ENCODE measurements at regions not wholly inside any gene's neighbourhood (a gene's known extent, or its start where the extent isn't known, plus 50 kb on each side); places are given as distances from the start of the nearest gene placed in this dataset.

GRCh38 chr3:110383356-110383755 lies 688.3 kb upstream of the NECTIN3 start:
- Histone ChIP-seq H3K27ac (no peak overlapping the region), H3K4me1 (no peaks in the 10 kb centered on the region), H3K4me3 (no peak overlapping the region), H3K27me3 (no peaks in the 10 kb centered on the region), H3K36me3 (no peaks in the 10 kb centered on the region), H3K9me3 (no peaks in the 10 kb centered on the region)
- DNase-seq (ENCODE audit: low spot score): no peak
- TF ChIP-seq CTCF (IDR thresholded peaks at IDR 0.05): no peak

- no peaks in the 10 kb centered on the region for H3K9me3 ChIP-seq
- H3K27me3 ChIP-seq: no peaks in the 10 kb centered on the region
- DNase-seq (ENCODE audit: low spot score): no peak
- no peak overlapping the region for H3K27ac ChIP-seq
- H3K4me3 ChIP-seq: no peak overlapping the region
- H3K4me1 ChIP-seq: no peaks in the 10 kb centered on the region
- TF ChIP-seq CTCF (IDR thresholded peaks at IDR 0.05): no peak
- no peaks in the 10 kb centered on the region for H3K36me3 ChIP-seq
These were observed 687.0 kb upstream of the NECTIN3 start for GRCh38 chr3:110384601-110385000.

GRCh38 chr3:110389005-110389404 lies 682.6 kb upstream of the NECTIN3 start:
- H3K27ac ChIP-seq: no peak overlapping the region
- no peak overlapping the region for H3K4me3 ChIP-seq
- TF ChIP-seq CTCF (IDR thresholded peaks at IDR 0.05): no peak
- no peaks in the 10 kb centered on the region for H3K4me1 ChIP-seq
- H3K36me3 ChIP-seq: no peaks in the 10 kb centered on the region
- H3K27me3 ChIP-seq: no peaks in the 10 kb centered on the region
- no peak for DNase-seq (ENCODE audit: low spot score)
- H3K9me3 ChIP-seq: no peaks in the 10 kb centered on the region

GRCh38 chr3:110390372-110390771 lies 681.2 kb upstream of the NECTIN3 start:
- Histone ChIP-seq H3K27ac (no peak overlapping the region), H3K4me3 (no peak overlapping the region), H3K27me3 (no peaks in the 10 kb centered on the region), H3K9me3 (no peaks in the 10 kb centered on the region), H3K36me3 (no peaks in the 10 kb centered on the region), H3K4me1 (no peaks in the 10 kb centered on the region)
- no peak for DNase-seq (ENCODE audit: low spot score)
- no peak for TF ChIP-seq CTCF (IDR thresholded peaks at IDR 0.05)

GRCh38 chr3:110391042-110391441 lies 680.6 kb upstream of the NECTIN3 start:
- H3K27me3 ChIP-seq: no peaks in the 10 kb centered on the region
- H3K36me3 ChIP-seq: no peaks in the 10 kb centered on the region
- H3K4me3 ChIP-seq: no peak overlapping the region
- H3K9me3 ChIP-seq: no peaks in the 10 kb centered on the region
- no peak overlapping the region for H3K27ac ChIP-seq
- DNase-seq (ENCODE audit: low spot score): no peak
- no peaks in the 10 kb centered on the region for H3K4me1 ChIP-seq
- no peak for TF ChIP-seq CTCF (IDR thresholded peaks at IDR 0.05)

GRCh38 chr3:110391640-110392395 lies 679.8 kb upstream of the NECTIN3 start:
- H3K36me3 ChIP-seq: no peaks in the 10 kb centered on the region
- no peaks in the 10 kb centered on the region for H3K27me3 ChIP-seq
- H3K9me3 ChIP-seq: no peaks in the 10 kb centered on the region
- DNase-seq (ENCODE audit: low spot score): no peak
- no peak for TF ChIP-seq CTCF (IDR thresholded peaks at IDR 0.05)
- H3K27ac ChIP-seq: no peak overlapping the region
- H3K4me1 ChIP-seq: no peaks in the 10 kb centered on the region
- H3K4me3 ChIP-seq: no peak overlapping the region

All from right atrium auricular region (tissue), 2 donors.